Neural crest cell (in vitro differentiated cells): ENCODE measurements at regions not wholly inside any gene's neighbourhood (a gene's known extent, or its start where the extent isn't known, plus 50 kb on each side); places are given as distances from the start of the nearest gene placed in this dataset.
A peak's percentile ranks its signal among the peaks of the same experiment; 100 is the strongest.

ENCODE experiments used
- DNase-seq: peaks from one replicate; pipeline ENCODE4 v3.0.0; 2021; ENCODE audit warnings: low read depth, mixed read lengths, low spot score
- H3K27ac Mint-ChIP-seq: one replicate; pipeline ENCODE4 v1.8.0; 2021; ENCODE audit warnings: mild to moderate bottlenecking, mixed read lengths; ENCODE audit not compliant: unreplicated experiment
- H3K27me3 Mint-ChIP-seq: 2 replicates; pipeline ENCODE4 v1.8.0; 2021; ENCODE audit warnings: low read depth, mild to moderate bottlenecking, mixed read lengths
- H3K36me3 Mint-ChIP-seq: 2 replicates; pipeline ENCODE4 v1.8.0; 2021; ENCODE audit warnings: low read depth, mild to moderate bottlenecking, mixed read lengths
- H3K4me1 Mint-ChIP-seq: 2 replicates; pipeline ENCODE4 v1.8.0; 2021; ENCODE audit warnings: mixed read lengths
- H3K4me3 Mint-ChIP-seq: one replicate; pipeline ENCODE4 v1.8.0; 2021; ENCODE audit warnings: mild to moderate bottlenecking, mixed read lengths
- H3K9me3 Mint-ChIP-seq: 2 replicates; pipeline ENCODE4 v1.8.0; 2021; ENCODE audit warnings: mixed read lengths
- TF ChIP-seq, protein P1 (sequence below): fragments of 200-600 bp; sonication (generic); conservative IDR thresholded peaks from 2 replicates; pipeline ENCODE4 v1.5.0; 2021; ENCODE audit warnings: antibody characterized with exemption, mild to moderate bottlenecking

DNA sequence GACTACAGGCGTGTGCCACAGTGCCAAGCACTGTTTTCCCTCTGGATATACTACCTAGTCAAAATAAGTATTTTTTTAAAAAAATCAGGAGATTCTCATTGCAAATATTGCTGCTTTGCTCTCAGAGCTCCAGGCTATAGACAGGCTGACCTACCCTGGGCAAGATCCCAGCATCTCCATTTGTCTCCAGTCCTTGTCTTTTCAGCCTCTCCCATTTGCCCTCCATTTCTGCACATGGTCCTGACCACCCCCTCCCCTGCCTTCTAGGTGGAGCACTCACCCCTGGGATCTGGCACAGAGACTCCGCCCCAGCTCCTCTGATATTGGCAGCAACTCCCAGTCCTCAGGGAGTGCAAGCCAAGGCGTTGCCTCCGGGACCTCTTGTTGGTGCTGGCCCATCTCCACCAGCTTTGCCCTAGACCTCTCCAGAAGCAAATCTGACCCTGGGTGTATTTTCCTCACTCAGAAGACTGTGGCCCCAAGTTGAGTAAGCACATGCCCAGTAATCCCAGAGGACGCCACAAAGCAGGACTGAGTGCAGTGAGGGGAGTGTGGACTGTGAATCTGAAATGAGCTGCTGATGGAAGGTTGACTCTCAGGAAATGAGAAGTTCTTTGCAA lies 120.6 kb downstream of the MTPAP start:
- TF ChIP-seq, protein P1, sequence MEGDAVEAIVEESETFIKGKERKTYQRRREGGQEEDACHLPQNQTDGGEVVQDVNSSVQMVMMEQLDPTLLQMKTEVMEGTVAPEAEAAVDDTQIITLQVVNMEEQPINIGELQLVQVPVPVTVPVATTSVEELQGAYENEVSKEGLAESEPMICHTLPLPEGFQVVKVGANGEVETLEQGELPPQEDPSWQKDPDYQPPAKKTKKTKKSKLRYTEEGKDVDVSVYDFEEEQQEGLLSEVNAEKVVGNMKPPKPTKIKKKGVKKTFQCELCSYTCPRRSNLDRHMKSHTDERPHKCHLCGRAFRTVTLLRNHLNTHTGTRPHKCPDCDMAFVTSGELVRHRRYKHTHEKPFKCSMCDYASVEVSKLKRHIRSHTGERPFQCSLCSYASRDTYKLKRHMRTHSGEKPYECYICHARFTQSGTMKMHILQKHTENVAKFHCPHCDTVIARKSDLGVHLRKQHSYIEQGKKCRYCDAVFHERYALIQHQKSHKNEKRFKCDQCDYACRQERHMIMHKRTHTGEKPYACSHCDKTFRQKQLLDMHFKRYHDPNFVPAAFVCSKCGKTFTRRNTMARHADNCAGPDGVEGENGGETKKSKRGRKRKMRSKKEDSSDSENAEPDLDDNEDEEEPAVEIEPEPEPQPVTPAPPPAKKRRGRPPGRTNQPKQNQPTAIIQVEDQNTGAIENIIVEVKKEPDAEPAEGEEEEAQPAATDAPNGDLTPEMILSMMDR, result no peak
- Mint-ChIP-seq H3K4me1 (no peaks in the 10 kb centered on the region), H3K27ac (no peak overlapping the region), H3K27me3 (no peaks in the 10 kb centered on the region), H3K4me3 (no peak overlapping the region), H3K36me3 (no peaks in the 10 kb centered on the region), H3K9me3 (no peaks in the 10 kb centered on the region)
- DNase-seq, result no peak

DNA sequence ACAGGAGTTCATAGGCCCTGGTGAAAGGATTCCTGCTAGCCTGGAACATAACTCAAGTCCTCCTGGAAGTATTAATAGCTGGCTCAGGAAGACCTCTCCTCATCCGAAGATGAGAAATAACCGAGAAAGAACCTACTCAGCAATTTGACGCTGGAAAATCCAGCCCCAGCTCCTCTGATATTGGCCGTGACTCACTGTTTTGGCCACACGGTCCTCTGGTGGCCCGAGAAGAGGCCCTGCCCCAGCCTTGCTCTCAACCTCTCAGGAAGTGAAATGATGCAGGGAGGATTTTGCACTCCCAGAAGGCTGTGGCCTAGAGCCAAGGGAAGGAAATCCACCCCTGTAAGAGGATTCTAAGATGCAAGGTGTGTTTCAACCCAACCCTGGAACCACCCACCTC lies 121.6 kb downstream of the MTPAP start:
- Mint-ChIP-seq H3K4me1 (no peaks in the 10 kb centered on the region), H3K36me3 (no peaks in the 10 kb centered on the region)
- TF ChIP-seq, protein P1, result no peak

DNA sequence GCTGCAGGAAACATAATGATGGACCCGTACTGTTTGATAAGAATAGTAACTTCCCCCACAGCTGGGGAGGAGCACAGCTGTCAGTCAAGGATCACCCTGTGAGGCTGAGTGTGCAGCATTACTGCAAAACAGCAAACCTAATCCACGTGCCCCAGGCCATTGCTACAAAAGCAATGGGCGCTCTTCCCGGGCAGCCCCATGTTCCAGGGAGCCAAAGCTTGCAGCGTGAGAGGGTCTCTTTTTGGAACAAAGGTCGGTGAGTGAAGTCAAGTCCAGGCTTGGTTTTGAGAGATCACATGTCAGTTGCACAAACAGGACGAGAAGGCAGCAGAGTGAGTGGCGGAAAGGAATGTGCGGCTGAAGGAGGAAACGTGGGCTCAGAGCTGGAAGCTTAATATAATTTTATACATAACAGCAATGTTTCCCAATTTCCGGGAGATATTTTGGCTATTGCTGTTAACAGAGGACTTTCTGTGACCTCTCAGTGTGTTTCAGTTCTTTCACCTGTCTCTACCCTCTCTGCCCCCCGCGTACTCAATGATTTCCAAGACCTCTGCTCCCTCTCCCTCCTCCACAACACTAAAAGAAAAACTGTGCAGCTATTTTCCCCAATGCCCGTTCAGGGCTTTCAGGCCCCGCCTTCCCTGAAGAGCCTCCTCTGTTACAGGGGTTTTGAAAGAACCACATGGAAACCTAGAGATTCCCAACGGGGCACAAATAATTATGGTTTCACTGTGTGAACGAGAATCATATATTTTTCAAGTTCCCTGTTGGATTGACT lies 128.9 kb downstream of the MTPAP start:
- Mint-ChIP-seq H3K4me3 (peak overlapping the region; percentile 16), H3K9me3 (no peaks in the 10 kb centered on the region), H3K27me3 (no peaks in the 10 kb centered on the region), H3K27ac (peak overlapping the region; percentile 37), H3K4me1 (peaks cover 40% of the 10 kb centered on the region), H3K36me3 (no peaks in the 10 kb centered on the region)
- TF ChIP-seq, protein P1, result no peak
- no peak for DNase-seq

More for the DNA sequence above, 121.6 kb downstream of the MTPAP start:
- H3K4me3 Mint-ChIP-seq, result no peak overlapping the region
- no peaks in the 10 kb centered on the region for H3K27me3 Mint-ChIP-seq
- DNase-seq, result no peak
- H3K27ac Mint-ChIP-seq, result no peak overlapping the region
- H3K9me3 Mint-ChIP-seq, result no peaks in the 10 kb centered on the region

DNA sequence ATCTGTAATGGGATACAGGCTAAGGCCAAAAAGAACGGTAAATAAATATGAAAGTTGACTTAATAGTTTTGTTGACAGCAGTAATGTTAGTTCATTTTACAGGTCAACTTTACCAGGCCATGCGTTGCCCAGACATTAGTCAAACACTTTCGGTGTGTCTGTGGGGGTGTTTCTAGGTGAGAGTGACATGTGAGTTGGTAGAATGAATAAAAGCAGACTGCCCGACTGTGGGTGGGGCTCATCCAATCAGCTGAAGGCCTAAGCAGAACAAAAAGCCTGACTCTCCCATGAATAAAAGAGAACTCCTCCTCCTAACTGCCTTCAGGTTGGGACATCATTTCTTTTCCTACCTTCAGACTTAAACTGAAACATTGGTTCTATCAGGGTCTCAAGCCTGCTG lies 132.3 kb downstream of the MTPAP start:
- Mint-ChIP-seq H3K4me3 (no peak overlapping the region), H3K9me3 (no peaks in the 10 kb centered on the region), H3K27me3 (no peaks in the 10 kb centered on the region), H3K36me3 (no peaks in the 10 kb centered on the region), H3K27ac (peak overlapping the region; percentile 19), H3K4me1 (peaks cover 39% of the 10 kb centered on the region)
- TF ChIP-seq, protein P1, result no peak
- no peak for DNase-seq

DNA sequence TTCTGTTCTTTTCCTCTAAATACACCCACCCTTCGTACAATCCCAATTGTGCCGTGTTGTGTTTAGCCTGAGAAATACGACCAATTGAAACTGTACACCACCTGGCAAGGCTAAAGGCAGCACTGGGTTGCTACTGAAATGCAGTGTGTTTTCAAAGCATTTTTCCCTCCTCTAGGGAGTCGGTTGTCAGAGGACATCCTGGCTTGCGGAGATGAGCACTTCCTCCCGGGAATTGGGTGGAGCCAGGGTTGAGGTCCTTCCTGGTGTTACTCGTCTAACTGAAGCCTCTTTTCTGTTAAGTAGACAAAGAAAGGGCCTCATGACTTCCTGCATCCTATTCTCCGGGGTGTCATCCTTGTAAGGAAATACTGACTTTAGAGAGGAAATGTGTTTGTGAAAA lies 133.5 kb downstream of the MTPAP start:
- peaks cover 28% of the 10 kb centered on the region for H3K4me1 Mint-ChIP-seq
- no peaks in the 10 kb centered on the region for H3K27me3 Mint-ChIP-seq
- H3K4me3 Mint-ChIP-seq, result no peak overlapping the region
- H3K9me3 Mint-ChIP-seq, result no peaks in the 10 kb centered on the region
- TF ChIP-seq, protein P1, result no peak
- peak overlapping the region; percentile 57 for H3K27ac Mint-ChIP-seq
- DNase-seq, result no peak
- H3K36me3 Mint-ChIP-seq, result no peaks in the 10 kb centered on the region
